H54 (cell line): ENCODE measurements at regions not wholly inside any gene's neighbourhood (a gene's known extent, or its start where the extent isn't known, plus 50 kb on each side); places are given as distances from the start of the nearest gene placed in this dataset.
A peak's percentile ranks its signal among the peaks of the same experiment; 100 is the strongest.

Experiments used
- DNase-seq: peaks from one replicate; pipeline ENCODE4 v3.0.0; 2011; ENCODE audit warnings: low spot score, mixed read lengths; ENCODE audit not compliant: insufficient read length
- FAIRE-seq: peaks from 3 replicates; lab custom pipeline; 2011; peaks lifted over from hg19 to GRCh38; lab: Jason Lieb, UNC
- POLR2A ChIP-seq: IDR thresholded peaks from 2 replicates; pipeline ENCODE4 v1.6.1; 2011; ENCODE audit warnings: low read depth, mild to moderate bottlenecking, low read length

DNA sequence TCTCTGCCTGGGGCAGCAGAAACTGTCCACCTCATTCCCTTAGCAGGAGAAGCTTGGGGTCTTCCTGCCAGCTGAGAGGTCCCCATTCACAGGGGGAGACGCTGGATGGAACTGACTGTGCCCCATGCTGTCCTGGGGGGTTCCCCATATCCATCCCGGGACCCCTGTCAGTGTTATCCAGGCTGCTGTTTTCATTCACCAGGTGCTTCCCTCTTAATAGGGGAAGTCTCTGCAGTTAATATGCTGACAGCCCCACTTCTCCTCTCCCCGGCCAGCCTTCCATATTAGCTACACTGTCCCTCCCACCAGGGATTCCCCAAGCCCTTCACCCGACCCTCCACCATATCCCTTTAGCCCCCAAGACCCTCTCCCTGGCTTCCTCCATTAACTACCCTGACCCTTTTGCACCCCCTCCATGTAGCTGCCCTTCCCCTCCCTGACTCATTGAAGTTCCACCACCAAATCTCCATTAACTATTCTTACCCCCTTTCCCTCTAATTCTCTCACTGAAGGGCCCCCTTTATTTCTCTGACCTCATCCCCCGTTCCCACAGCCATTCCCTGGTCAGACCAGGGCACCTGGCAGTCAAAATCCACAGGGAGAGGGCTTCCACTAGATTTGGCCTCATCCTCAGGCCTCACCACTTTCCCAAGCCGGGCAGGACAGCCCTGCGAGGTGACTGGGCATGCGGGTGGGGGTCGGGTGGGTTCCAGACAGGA lies 92.0 kb upstream of the PAX2 start:
- FAIRE-seq (no peak), DNase-seq (no peak)
- no peak for TF ChIP-seq POLR2A

GRCh38 chr10:100653957-100654781 lies 91.2 kb upstream of the PAX2 start:
- DNase-seq (peak; percentile 46), FAIRE-seq (no peak)
- no peak for TF ChIP-seq POLR2A

DNA sequence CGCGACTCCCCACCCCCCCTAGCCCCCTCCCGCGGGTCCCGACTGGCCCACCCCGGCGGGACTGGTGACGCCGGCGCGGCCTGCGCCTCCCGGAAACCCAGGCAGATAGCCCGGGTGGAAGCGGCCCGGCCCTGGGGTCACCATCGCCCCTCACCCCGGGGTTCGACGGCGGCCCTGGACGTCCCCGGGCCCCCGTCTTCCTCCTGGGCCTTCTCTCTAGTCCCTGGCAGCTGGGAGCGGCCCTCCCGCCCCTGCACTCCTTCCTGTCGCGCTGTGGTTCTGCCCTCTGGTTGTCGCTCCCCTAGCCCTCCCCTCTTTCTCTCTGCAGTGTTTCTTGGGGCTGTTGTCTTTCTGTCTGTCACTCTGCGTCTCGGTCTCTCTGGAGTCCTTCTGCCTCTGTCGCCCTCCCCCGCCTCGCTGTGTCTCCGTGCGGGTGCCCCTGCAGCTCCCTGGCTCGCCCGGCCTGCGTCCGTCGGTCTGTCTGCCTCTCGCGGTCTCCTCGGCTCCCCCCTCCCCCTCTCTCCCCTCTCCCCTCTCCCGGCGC lies 90.5 kb upstream of the PAX2 start:
- no peak for TF ChIP-seq POLR2A
- no peak for FAIRE-seq
- no peak for DNase-seq

GRCh38 chr10:100655326-100655759 lies 90.0 kb upstream of the PAX2 start:
- FAIRE-seq, result no peak
- DNase-seq, result no peak
- no peak for TF ChIP-seq POLR2A

DNA sequence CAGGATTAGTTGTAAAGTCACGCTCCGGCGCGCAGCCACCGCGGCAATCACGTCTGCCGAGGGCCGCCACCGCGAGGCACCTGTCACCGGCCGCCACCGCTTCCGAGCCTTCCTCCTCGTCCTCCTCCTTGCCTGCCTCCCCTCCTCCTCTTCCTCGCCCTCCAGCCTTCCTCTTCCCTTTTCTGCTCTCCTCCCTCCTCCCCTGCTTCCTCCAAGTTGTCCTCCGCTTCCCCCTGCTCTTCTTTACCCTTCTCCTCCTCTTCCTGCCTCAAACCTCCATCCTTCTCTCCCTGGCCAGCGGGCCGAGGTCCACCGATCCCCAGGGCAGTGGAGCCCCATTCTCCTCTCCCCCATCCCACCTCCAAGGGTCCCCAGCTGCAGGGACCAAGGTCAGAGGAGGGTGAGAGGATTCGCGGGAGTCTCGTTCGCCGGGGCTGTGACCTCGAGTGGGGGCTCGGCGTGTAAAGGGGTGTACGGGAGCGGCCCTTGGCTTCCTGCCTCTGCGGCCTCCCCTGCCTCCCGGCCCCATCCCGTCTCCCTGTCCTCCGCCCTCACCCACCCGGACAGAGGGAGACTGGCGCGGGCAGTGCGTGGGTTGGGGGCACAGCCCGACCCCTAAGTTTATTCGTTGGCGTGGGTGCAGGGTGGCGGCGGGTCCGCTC lies 89.5 kb upstream of the PAX2 start:
- DNase-seq (no peak), FAIRE-seq (no peak)
- no peak for TF ChIP-seq POLR2A

GRCh38 chr10:100656454-100656853 lies 88.9 kb upstream of the PAX2 start:
- DNase-seq, result no peak

DNA sequence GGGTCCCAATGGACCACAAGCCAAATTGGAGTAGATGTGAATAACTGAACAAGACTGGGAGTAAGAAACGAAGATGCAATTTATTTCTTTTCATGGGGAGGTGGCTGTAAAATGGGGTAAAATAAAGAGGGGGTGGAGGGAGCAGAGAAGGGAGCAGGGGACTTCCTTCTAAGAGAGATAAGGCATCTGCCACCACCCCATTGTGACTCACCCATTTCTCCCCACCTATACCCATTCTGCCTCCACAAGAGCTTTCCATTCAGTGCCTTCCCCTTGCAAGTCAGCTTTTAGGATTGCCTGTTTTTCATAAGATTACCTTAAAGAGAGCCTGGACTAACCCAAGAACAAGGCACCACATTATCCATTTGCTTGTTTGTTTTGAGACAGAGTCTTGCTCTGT lies 87.1 kb upstream of the PAX2 start:
- FAIRE-seq (no peak), DNase-seq (no peak)
- no peak for TF ChIP-seq POLR2A

More at GRCh38 chr10:100656454-100656853, 88.9 kb upstream of the PAX2 start:
- FAIRE-seq, result no peak
- no peak for TF ChIP-seq POLR2A

- TF ChIP-seq POLR2A, result no peak
- FAIRE-seq (no peak), DNase-seq (no peak)
These were observed 85.9 kb upstream of the PAX2 start for GRCh38 chr10:100659361-100660098.

GRCh38 chr10:100660365-100660764 lies 85.0 kb upstream of the PAX2 start:
- FAIRE-seq (no peak), DNase-seq (no peak)
- TF ChIP-seq POLR2A, result no peak

DNA sequence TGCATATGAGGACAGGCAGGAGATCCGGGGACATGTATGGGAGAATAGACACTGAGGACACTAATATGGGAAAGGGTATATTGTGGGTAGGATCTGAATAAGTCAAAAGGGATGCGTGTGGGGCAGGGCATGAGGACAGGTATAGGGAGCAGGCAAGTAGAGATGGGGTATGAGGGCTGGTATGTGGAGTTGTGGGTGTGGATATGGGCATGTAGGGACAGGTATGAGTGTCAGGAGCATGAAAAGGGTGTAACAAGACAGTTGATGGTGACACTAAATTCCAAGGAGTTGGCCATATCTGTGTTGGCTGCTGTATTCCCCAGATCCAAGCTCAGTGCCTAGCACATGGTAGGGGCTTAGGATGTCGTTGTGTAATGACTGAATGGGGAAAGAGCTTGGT lies 84.4 kb upstream of the PAX2 start:
- no peak for FAIRE-seq

DNA sequence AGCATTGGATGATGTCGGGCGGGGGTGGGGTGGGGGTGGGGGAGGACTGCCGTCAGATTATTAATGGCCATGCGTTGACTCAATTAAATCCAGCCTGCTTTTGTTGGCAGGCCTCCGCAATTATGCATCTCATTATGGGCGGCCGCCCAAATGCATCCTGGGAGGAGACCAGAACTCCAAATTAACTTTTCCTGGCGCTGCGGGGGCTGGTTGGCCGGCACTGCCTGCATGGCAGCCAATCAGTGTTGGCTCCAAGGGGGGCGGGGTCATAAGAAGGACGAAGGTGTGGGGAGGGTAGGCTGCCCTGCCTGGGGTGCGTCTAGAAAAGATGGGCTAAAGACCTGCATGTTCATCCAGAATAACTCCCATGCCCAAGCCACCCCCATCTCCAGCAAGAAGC lies 83.9 kb upstream of the PAX2 start:
- FAIRE-seq (no peak), DNase-seq (no peak)
- TF ChIP-seq POLR2A, result no peak

More for the DNA sequence above, 84.4 kb upstream of the PAX2 start:
- no peak for DNase-seq
- no peak for TF ChIP-seq POLR2A

- no peak for FAIRE-seq
- TF ChIP-seq POLR2A, result no peak
These were observed 83.3 kb upstream of the PAX2 start for GRCh38 chr10:100662067-100662466.

More at GRCh38 chr10:100662067-100662466, 83.3 kb upstream of the PAX2 start:
- DNase-seq, result no peak
